Panc1 (cell line): ENCODE measurements at regions not wholly inside any gene's neighbourhood (a gene's known extent, or its start where the extent isn't known, plus 50 kb on each side); places are given as distances from the start of the nearest gene placed in this dataset.
"Not testable (repeated sequence)": the region's sequence is repeated elsewhere in the genome, so short reads cannot be mapped to it uniquely, and the experiment has no call there.

ENCODE experiments used
- ATAC-seq: fragments of 200-7000 bp; cut with Tn5 transposase; 2 replicates; pipeline ENCODE4 v1.9.1; 2020; ENCODE audit warnings: mild to moderate bottlenecking, moderate library complexity
- BruUV-seq: library from RNA; stranded (reverse); fragments of 400-500 nt; replicated peaks from 2 replicates; lab custom pipeline; 2021; lab: Mats Ljungman, UMichigan
- CTCF ChIA-PET: fragments of 300-600 bp; sonication (Branson Sonifier 250); formaldehyde crosslinking; loops from one replicate; lab custom pipeline; 2022; ENCODE audit warnings: antibody characterized with exemption; lab: Charles Lee
- POLR2A ChIA-PET: fragments of 300-600 bp; sonication (Branson Sonifier 250); formaldehyde crosslinking; loops from one replicate; lab custom pipeline; 2022; ENCODE audit warnings: antibody characterized with exemption; lab: Charles Lee
- DNase-seq: peaks from one replicate; pipeline ENCODE4 v3.0.0-alpha.2; 2010; ENCODE audit warnings: low read depth, low spot score
- H3K27ac ChIP-seq: 2 replicates; pipeline ENCODE4 v1.5.1; 2011; ENCODE audit warnings: mild to moderate bottlenecking, low read length, inconsistent platforms
- H3K27me3 ChIP-seq: fragments of 200-500 bp; sonication (Bioruptor generic); 2 replicates; pipeline ENCODE4 v1.6.0; 2014; ENCODE audit warnings: low read length, inconsistent platforms; ENCODE audit not compliant: control insufficient read depth, insufficient read depth
- H3K36me3 ChIP-seq: fragments of 200-500 bp; sonication (Bioruptor generic); 2 replicates; pipeline ENCODE4 v1.5.1; 2014; ENCODE audit warnings: inconsistent platforms, mild to moderate bottlenecking, low read length, moderate library complexity; ENCODE audit not compliant: control insufficient read depth, insufficient read depth
- H3K4me1 ChIP-seq: 2 replicates; pipeline ENCODE4 v1.5.1; 2011; ENCODE audit warnings: inconsistent platforms, mild to moderate bottlenecking, low read length, moderate library complexity; ENCODE audit not compliant: control insufficient read depth, insufficient read depth
- H3K4me3 ChIP-seq, 2 experiments: 2 replicates each; pipeline ENCODE4 v1.5.1; 2011 to 2012; ENCODE audit warnings: low read depth in 2 of 2, low read length in 2 of 2, mild to moderate bottlenecking in 2 of 2, inconsistent platforms in 1 of 2, moderate library complexity in 1 of 2
- H3K9me3 ChIP-seq: fragments of 200-500 bp; sonication (Bioruptor generic); 2 replicates; pipeline ENCODE4 v1.5.1; 2014; ENCODE audit warnings: low read depth, mild to moderate bottlenecking, inconsistent platforms, low read length, moderate library complexity; ENCODE audit not compliant: control insufficient read depth, insufficient read depth
- POLR2AphosphoS5 ChIP-seq: IDR thresholded peaks from 2 replicates; pipeline ENCODE4 v1.6.1; 2012; ENCODE audit warnings: mild to moderate bottlenecking, low read depth, low read length, moderate library complexity
- SIN3A ChIP-seq: IDR thresholded peaks from 2 replicates; pipeline ENCODE4 v1.6.1; 2012; ENCODE audit warnings: low read depth, mild to moderate bottlenecking, low read length, moderate library complexity, borderline replicate concordance; ENCODE audit not compliant: insufficient read depth
- TCF7L2 ChIP-seq: IDR thresholded peaks from 2 replicates; pipeline ENCODE4 v1.6.1; 2011; ENCODE audit warnings: mild to moderate bottlenecking, low read depth, low read length, inconsistent platforms
- in situ Hi-C: cut with HindIII; loops from 2 replicates; pipeline ENCODE4 v1.10.0; 2016; ENCODE audit warnings: low sequenced_read_pairs, low pct_unique_long_range_greater_than_20kb
- intact Hi-C: fragments of 100-400 bp; cut with micrococcal nuclease; formaldehyde crosslinking; loops from one replicate; pipeline ENCODE4 v1.10.0; 2022; ENCODE audit not compliant: unreplicated experiment
- TF ChIP-seq, protein P1 (sequence below), 2 experiments: IDR thresholded peaks; 2 replicates each; pipeline ENCODE4 v1.6.1; 2011 to 2012; ENCODE audit warnings: low read depth in 2 of 2, control low read depth in 1 of 2, low read length in 1 of 2, mild to moderate bottlenecking in 1 of 2, moderate library complexity in 1 of 2; ENCODE audit not compliant: insufficient read depth in 1 of 2
- TF ChIP-seq, protein P2 (sequence below): fragments of 450-650 bp; IDR thresholded peaks from 2 replicates; pipeline ENCODE4 v1.5.1; 2017; ENCODE audit warnings: mild to moderate bottlenecking

DNA sequence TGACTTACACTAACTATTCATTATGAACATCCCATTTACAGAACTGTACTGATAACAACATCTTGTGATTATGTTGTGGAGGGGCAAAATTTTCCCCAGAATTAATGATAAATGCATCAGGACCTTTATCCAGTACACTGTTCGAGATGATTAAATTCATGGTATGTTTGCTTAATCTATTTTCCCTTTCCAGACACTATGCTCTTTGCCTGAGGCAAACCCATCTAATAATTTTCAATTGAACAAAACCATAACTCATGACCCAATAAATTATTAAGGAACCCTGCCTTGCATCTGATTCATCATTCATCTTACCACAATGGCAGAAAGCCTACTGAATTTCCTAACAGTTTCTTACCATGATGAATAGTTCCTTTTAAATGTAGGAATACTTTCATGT lies 385.0 kb downstream of the DSEL start:
- BruUV-seq: no TSS peak
- no peak overlapping the region for H3K27ac ChIP-seq
- no peaks in the 10 kb centered on the region for H3K4me1 ChIP-seq
- DNase-seq (no peak), ATAC-seq (no peak)
- ChIA-PET CTCF (no interaction called here), POLR2A (no interaction called here)
- intact Hi-C loops: no loop called here
- in situ Hi-C loops: no loop called here
- no peaks in the 10 kb centered on the region for H3K27me3 ChIP-seq
- no peaks in the 10 kb centered on the region for H3K36me3 ChIP-seq
- TF ChIP-seq SIN3A (no peak), TCF7L2 (no peak), POLR2AphosphoS5 (no peak)
- TF ChIP-seq, protein P1, sequence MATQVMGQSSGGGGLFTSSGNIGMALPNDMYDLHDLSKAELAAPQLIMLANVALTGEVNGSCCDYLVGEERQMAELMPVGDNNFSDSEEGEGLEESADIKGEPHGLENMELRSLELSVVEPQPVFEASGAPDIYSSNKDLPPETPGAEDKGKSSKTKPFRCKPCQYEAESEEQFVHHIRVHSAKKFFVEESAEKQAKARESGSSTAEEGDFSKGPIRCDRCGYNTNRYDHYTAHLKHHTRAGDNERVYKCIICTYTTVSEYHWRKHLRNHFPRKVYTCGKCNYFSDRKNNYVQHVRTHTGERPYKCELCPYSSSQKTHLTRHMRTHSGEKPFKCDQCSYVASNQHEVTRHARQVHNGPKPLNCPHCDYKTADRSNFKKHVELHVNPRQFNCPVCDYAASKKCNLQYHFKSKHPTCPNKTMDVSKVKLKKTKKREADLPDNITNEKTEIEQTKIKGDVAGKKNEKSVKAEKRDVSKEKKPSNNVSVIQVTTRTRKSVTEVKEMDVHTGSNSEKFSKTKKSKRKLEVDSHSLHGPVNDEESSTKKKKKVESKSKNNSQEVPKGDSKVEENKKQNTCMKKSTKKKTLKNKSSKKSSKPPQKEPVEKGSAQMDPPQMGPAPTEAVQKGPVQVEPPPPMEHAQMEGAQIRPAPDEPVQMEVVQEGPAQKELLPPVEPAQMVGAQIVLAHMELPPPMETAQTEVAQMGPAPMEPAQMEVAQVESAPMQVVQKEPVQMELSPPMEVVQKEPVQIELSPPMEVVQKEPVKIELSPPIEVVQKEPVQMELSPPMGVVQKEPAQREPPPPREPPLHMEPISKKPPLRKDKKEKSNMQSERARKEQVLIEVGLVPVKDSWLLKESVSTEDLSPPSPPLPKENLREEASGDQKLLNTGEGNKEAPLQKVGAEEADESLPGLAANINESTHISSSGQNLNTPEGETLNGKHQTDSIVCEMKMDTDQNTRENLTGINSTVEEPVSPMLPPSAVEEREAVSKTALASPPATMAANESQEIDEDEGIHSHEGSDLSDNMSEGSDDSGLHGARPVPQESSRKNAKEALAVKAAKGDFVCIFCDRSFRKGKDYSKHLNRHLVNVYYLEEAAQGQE (IDR thresholded peaks at IDR 0.05; ENCODE audit: insufficient read depth in 1 of 2, low read depth in 2 of 2, low read length in 1 of 2): no peak
- TF ChIP-seq, protein P2, sequence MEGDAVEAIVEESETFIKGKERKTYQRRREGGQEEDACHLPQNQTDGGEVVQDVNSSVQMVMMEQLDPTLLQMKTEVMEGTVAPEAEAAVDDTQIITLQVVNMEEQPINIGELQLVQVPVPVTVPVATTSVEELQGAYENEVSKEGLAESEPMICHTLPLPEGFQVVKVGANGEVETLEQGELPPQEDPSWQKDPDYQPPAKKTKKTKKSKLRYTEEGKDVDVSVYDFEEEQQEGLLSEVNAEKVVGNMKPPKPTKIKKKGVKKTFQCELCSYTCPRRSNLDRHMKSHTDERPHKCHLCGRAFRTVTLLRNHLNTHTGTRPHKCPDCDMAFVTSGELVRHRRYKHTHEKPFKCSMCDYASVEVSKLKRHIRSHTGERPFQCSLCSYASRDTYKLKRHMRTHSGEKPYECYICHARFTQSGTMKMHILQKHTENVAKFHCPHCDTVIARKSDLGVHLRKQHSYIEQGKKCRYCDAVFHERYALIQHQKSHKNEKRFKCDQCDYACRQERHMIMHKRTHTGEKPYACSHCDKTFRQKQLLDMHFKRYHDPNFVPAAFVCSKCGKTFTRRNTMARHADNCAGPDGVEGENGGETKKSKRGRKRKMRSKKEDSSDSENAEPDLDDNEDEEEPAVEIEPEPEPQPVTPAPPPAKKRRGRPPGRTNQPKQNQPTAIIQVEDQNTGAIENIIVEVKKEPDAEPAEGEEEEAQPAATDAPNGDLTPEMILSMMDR: no peak
- H3K4me3 ChIP-seq: no peak overlapping the region
- no peaks in the 10 kb centered on the region for H3K9me3 ChIP-seq

DNA sequence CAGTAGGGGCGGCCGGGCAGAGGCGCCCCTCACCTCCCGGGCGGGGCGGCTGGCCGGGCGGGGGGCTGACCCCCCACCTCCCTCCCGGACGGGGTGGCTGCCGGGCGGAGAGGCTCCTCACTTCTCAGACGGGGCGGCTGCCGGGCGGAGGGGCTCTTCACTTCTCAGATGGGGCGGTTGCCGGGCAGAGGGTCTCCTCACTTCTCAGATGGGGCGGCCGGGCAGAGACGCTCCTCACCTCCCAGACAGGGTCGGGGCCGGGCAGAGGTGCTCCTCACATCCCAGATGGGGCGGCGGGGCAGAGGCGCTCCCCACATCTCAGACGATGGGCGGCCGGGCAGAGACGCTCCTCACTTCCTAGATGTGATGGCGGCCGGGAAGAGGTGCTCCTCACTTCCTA lies 389.8 kb downstream of the DSEL start:
- ATAC-seq, BruUV-seq, H3K4me3 ChIP-seq, DNase-seq, CTCF ChIA-PET, in situ Hi-C loops, H3K4me1 ChIP-seq, intact Hi-C loops, H3K36me3 ChIP-seq, H3K9me3 ChIP-seq, POLR2A ChIA-PET, H3K27me3 ChIP-seq, H3K27ac ChIP-seq: not testable (repeated sequence)

DNA sequence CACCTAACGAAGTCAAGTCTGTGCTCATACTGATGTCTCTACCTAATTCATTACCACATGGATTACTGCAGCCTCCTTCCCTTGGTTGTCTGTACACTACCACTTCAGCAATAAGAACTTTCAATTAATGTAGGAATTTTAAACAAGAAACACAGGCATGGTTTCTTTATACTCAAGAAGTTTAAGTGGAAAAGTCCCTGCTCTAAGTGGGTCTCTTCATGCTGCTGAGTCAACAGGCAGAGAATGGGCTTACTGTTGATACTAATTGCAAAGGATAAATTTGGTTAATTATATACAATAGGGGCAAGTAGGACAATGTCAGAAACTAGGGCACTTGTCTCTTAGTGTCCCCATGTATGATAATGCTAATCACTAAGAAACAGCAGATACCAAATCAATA lies 392.6 kb downstream of the DSEL start:
- H3K36me3 ChIP-seq: no peaks in the 10 kb centered on the region
- no peaks in the 10 kb centered on the region for H3K4me1 ChIP-seq
- intact Hi-C loops: no loop called here
- H3K9me3 ChIP-seq: no peaks in the 10 kb centered on the region
- no peak overlapping the region for H3K27ac ChIP-seq
- no peak overlapping the region for H3K4me3 ChIP-seq
- ChIA-PET POLR2A (no interaction called here), CTCF (no interaction called here)
- no peak for DNase-seq
- TF ChIP-seq POLR2AphosphoS5: no peak
- no peak for ATAC-seq
- no peaks in the 10 kb centered on the region for H3K27me3 ChIP-seq
- no TSS peak for BruUV-seq
- in situ Hi-C loops: no loop called here
